HG02981 (cell line): ENCODE measurements at regions not wholly inside any gene's neighbourhood (a gene's known extent, or its start where the extent isn't known, plus 50 kb on each side); places are given as distances from the start of the nearest gene placed in this dataset.
"Not testable (repeated sequence)": the region's sequence is repeated elsewhere in the genome, so short reads cannot be mapped to it uniquely, and the experiment has no call there.

ENCODE experiments used
- ATAC-seq: cut with Tn5 transposase; IDR thresholded peaks from one replicate; pipeline ENCODE4 v1.9.1; 2021; ENCODE audit warnings: mild to moderate bottlenecking, moderate library complexity; ENCODE audit not compliant: unreplicated experiment

GRCh38 chr6:18527836-18528743 lies 140.9 kb downstream of the RNF144B start:
- ATAC-seq = no peak

- ATAC-seq = no peak
Observed at GRCh38 chr6:18530201-18530600, 143.1 kb downstream of the RNF144B start.

GRCh38 chr6:18532139-18532538 lies 145.0 kb downstream of the RNF144B start:
- ATAC-seq = no peak

GRCh38 chr6:18533793-18534192 lies 146.6 kb downstream of the RNF144B start:
- no peak for ATAC-seq

- no peak for ATAC-seq
Observed at GRCh38 chr6:18536591-18537055, 149.5 kb downstream of the RNF144B start.

- ATAC-seq = no peak
Observed at GRCh38 chr6:18538315-18538714, 151.2 kb downstream of the RNF144B start.

GRCh38 chr6:18543051-18543450 lies 155.9 kb downstream of the RNF144B start:
- ATAC-seq = no peak

- ATAC-seq = not testable (repeated sequence)
Observed at GRCh38 chr6:18545142-18545541, 158.0 kb downstream of the RNF144B start.

- ATAC-seq = no peak
Observed at GRCh38 chr6:18545726-18546125, 158.6 kb downstream of the RNF144B start.

GRCh38 chr6:18550119-18550518 lies 163.0 kb downstream of the RNF144B start:
- no peak for ATAC-seq

- no peak for ATAC-seq
Observed at GRCh38 chr6:18551228-18551627, 164.1 kb downstream of the RNF144B start.

- no peak for ATAC-seq
Observed at GRCh38 chr6:18555750-18556149, 168.6 kb downstream of the RNF144B start.

- no peak for ATAC-seq
Observed at GRCh38 chr6:18561037-18561750, 174.0 kb downstream of the RNF144B start.

GRCh38 chr6:18562726-18563125 lies 175.6 kb downstream of the RNF144B start:
- ATAC-seq = no peak

- no peak for ATAC-seq
Observed at GRCh38 chr6:18564775-18565174, 177.6 kb downstream of the RNF144B start.

- ATAC-seq = no peak
Observed at GRCh38 chr6:18565231-18565630, 178.1 kb downstream of the RNF144B start.

- no peak for ATAC-seq
Observed at GRCh38 chr6:18567380-18567779, 180.2 kb downstream of the RNF144B start.

- no peak for ATAC-seq
Observed at GRCh38 chr6:18577491-18577890, 190.3 kb downstream of the RNF144B start.

- no peak for ATAC-seq
Observed at GRCh38 chr6:18579166-18579565, 192.0 kb downstream of the RNF144B start.

- no peak for ATAC-seq
Observed at GRCh38 chr6:18579869-18580268, 192.7 kb downstream of the RNF144B start.

- no peak for ATAC-seq
Observed at GRCh38 chr6:18584372-18584771, 197.2 kb downstream of the RNF144B start.

- ATAC-seq = no peak
Observed at GRCh38 chr6:18585032-18585573, 198.0 kb downstream of the RNF144B start.
